Astrocyte (in vitro differentiated cells and primary cell): ENCODE measurements at regions not wholly inside any gene's neighbourhood (a gene's known extent, or its start where the extent isn't known, plus 50 kb on each side); places are given as distances from the start of the nearest gene placed in this dataset.

Source experiments
- DNase-seq: peaks from one replicate; pipeline ENCODE4 v3.0.0-alpha.2; 2010; ENCODE audit warnings: low read depth
- FAIRE-seq: peaks from 2 replicates; lab custom pipeline; 2011; peaks lifted over from hg19 to GRCh38; lab: Jason Lieb, UNC
- H2AFZ ChIP-seq: 2 replicates; pipeline ENCODE4 v1.6.0; 2012; ENCODE audit warnings: low read depth, low read length, inconsistent platforms
- H3K27ac ChIP-seq: 2 replicates; pipeline ENCODE4 v1.5.1; 2011; ENCODE audit warnings: low read depth, low read length, inconsistent platforms
- H3K27me3 ChIP-seq: 2 replicates; pipeline ENCODE4 v1.6.0; 2011; ENCODE audit warnings: low read length, inconsistent platforms; ENCODE audit not compliant: insufficient read depth
- H3K36me3 ChIP-seq: 2 replicates; pipeline ENCODE4 v1.5.1; 2011; ENCODE audit warnings: low read length, inconsistent platforms; ENCODE audit not compliant: insufficient read depth
- H3K4me1 ChIP-seq: 2 replicates; pipeline ENCODE4 v1.5.1; 2011; ENCODE audit warnings: low read length, inconsistent platforms; ENCODE audit not compliant: insufficient read depth
- H3K4me2 ChIP-seq: 2 replicates; pipeline ENCODE4 v1.6.0; 2012; ENCODE audit warnings: low read length, inconsistent platforms
- H3K4me3 ChIP-seq: 2 replicates; pipeline ENCODE4 v1.5.1; 2011; ENCODE audit warnings: low read depth, mild to moderate bottlenecking, low read length, inconsistent platforms; ENCODE audit not compliant: insufficient read depth
- H3K79me2 ChIP-seq: 2 replicates; pipeline ENCODE4 v1.6.0; 2012; ENCODE audit warnings: mild to moderate bottlenecking, low read length, inconsistent platforms; ENCODE audit not compliant: insufficient read depth
- H3K9ac ChIP-seq: 2 replicates; pipeline ENCODE4 v1.6.0; 2012; ENCODE audit warnings: mild to moderate bottlenecking, low read length, inconsistent platforms
- H3K9me3 ChIP-seq: 2 replicates; pipeline ENCODE4 v1.5.1; 2012; ENCODE audit warnings: low read depth, mild to moderate bottlenecking, low read length, inconsistent platforms; ENCODE audit not compliant: insufficient read depth
- H4K20me1 ChIP-seq: 2 replicates; pipeline ENCODE4 v1.6.0; 2012; ENCODE audit warnings: low read length, inconsistent platforms; ENCODE audit not compliant: insufficient read depth
- H3K27ac Mint-ChIP-seq: one replicate; pipeline ENCODE4 v1.8.0; 2021; ENCODE audit warnings: mild to moderate bottlenecking, mixed read lengths; ENCODE audit not compliant: unreplicated experiment
- H3K27me3 Mint-ChIP-seq: one replicate; pipeline ENCODE4 v1.8.0; 2021; ENCODE audit warnings: low read depth, mixed read lengths; ENCODE audit not compliant: unreplicated experiment
- H3K36me3 Mint-ChIP-seq: one replicate; pipeline ENCODE4 v1.8.0; 2021; ENCODE audit warnings: low read depth, mixed read lengths; ENCODE audit not compliant: unreplicated experiment
- H3K4me1 Mint-ChIP-seq: one replicate; pipeline ENCODE4 v1.8.0; 2021; ENCODE audit warnings: low read depth, mixed read lengths; ENCODE audit not compliant: unreplicated experiment
- H3K4me3 Mint-ChIP-seq: one replicate; pipeline ENCODE4 v1.8.0; 2021; ENCODE audit warnings: mild to moderate bottlenecking, moderate library complexity, mixed read lengths; ENCODE audit not compliant: unreplicated experiment
- H3K9me3 Mint-ChIP-seq: one replicate; pipeline ENCODE4 v1.8.0; 2021; ENCODE audit warnings: mild to moderate bottlenecking, mixed read lengths; ENCODE audit not compliant: unreplicated experiment
- EZH2 ChIP-seq: IDR thresholded peaks from 2 replicates; pipeline ENCODE4 v1.6.1; 2012; ENCODE audit warnings: mild to moderate bottlenecking, low read length, inconsistent platforms; ENCODE audit not compliant: insufficient read depth
- TF ChIP-seq, protein P1 (sequence below): IDR thresholded peaks from 2 replicates; pipeline ENCODE4 v1.5.1; 2011; ENCODE audit warnings: low read depth, mild to moderate bottlenecking, inconsistent platforms, low read length, moderate library complexity; ENCODE audit not compliant: insufficient read depth

DNA sequence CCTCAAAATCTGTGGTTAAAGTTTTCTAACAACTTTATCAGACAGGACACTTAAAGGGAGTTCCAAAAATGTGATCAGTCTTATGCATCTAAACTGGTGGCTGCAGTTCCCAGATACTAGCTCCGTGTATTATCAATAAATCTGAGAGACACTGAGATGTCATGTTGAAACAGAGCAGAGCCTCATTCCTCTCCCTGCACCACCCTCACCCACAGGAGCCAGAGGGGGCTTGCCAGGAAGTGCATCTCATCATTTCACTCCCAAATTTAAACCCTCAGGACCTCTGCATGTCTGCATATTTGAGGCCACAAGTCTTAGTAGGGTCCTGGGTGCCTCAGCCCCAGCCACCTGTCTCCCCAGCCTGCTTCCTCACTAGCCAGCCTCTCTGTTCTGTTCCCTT lies 167.4 kb upstream of the NTM start:
- Histone ChIP-seq H3K4me2 (no peak overlapping the region), H3K9me3 (no peaks in the 10 kb centered on the region), H3K4me3 (no peak overlapping the region), H3K9ac (no peak overlapping the region), H3K36me3 (no peaks in the 10 kb centered on the region), H3K79me2 (no peaks in the 10 kb centered on the region), H3K27me3 (no peaks in the 10 kb centered on the region), H2AFZ (no peak overlapping the region), H4K20me1 (no peaks in the 10 kb centered on the region), H3K27ac (no peak overlapping the region), H3K4me1 (no peaks in the 10 kb centered on the region)
- TF ChIP-seq, protein P1, sequence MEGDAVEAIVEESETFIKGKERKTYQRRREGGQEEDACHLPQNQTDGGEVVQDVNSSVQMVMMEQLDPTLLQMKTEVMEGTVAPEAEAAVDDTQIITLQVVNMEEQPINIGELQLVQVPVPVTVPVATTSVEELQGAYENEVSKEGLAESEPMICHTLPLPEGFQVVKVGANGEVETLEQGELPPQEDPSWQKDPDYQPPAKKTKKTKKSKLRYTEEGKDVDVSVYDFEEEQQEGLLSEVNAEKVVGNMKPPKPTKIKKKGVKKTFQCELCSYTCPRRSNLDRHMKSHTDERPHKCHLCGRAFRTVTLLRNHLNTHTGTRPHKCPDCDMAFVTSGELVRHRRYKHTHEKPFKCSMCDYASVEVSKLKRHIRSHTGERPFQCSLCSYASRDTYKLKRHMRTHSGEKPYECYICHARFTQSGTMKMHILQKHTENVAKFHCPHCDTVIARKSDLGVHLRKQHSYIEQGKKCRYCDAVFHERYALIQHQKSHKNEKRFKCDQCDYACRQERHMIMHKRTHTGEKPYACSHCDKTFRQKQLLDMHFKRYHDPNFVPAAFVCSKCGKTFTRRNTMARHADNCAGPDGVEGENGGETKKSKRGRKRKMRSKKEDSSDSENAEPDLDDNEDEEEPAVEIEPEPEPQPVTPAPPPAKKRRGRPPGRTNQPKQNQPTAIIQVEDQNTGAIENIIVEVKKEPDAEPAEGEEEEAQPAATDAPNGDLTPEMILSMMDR, result no peak
- TF ChIP-seq EZH2, result no peak
- H3K36me3 Mint-ChIP-seq, result peaks cover 2% of the 10 kb centered on the region
- FAIRE-seq (no peak), DNase-seq (no peak)
- peaks cover 8% of the 10 kb centered on the region for H3K9me3 Mint-ChIP-seq
- no peak overlapping the region for H3K4me3 Mint-ChIP-seq
- no peak overlapping the region for H3K27ac Mint-ChIP-seq
- peaks cover 18% of the 10 kb centered on the region for H3K27me3 Mint-ChIP-seq
- H3K4me1 Mint-ChIP-seq, result peaks cover 14% of the 10 kb centered on the region

GRCh38 chr11:131204282-131204681 lies 166.1 kb upstream of the NTM start:
- Mint-ChIP-seq H3K4me1 (peaks cover 14% of the 10 kb centered on the region), H3K9me3 (peaks cover 8% of the 10 kb centered on the region), H3K27ac (no peak overlapping the region), H3K4me3 (no peak overlapping the region), H3K36me3 (peaks cover 2% of the 10 kb centered on the region), H3K27me3 (peaks cover 19% of the 10 kb centered on the region)
- H3K27ac ChIP-seq, result no peak overlapping the region
- no peaks in the 10 kb centered on the region for H3K36me3 ChIP-seq
- TF ChIP-seq, protein P1, result no peak
- no peak for TF ChIP-seq EZH2
- H3K4me1 ChIP-seq, result no peaks in the 10 kb centered on the region
- no peaks in the 10 kb centered on the region for H3K79me2 ChIP-seq
- H4K20me1 ChIP-seq, result no peaks in the 10 kb centered on the region
- DNase-seq (no peak), FAIRE-seq (no peak)
- H3K4me3 ChIP-seq, result no peak overlapping the region
- no peak overlapping the region for H3K4me2 ChIP-seq
- no peaks in the 10 kb centered on the region for H3K9me3 ChIP-seq
- H3K9ac ChIP-seq, result no peak overlapping the region
- H2AFZ ChIP-seq, result no peak overlapping the region
- no peaks in the 10 kb centered on the region for H3K27me3 ChIP-seq

DNA sequence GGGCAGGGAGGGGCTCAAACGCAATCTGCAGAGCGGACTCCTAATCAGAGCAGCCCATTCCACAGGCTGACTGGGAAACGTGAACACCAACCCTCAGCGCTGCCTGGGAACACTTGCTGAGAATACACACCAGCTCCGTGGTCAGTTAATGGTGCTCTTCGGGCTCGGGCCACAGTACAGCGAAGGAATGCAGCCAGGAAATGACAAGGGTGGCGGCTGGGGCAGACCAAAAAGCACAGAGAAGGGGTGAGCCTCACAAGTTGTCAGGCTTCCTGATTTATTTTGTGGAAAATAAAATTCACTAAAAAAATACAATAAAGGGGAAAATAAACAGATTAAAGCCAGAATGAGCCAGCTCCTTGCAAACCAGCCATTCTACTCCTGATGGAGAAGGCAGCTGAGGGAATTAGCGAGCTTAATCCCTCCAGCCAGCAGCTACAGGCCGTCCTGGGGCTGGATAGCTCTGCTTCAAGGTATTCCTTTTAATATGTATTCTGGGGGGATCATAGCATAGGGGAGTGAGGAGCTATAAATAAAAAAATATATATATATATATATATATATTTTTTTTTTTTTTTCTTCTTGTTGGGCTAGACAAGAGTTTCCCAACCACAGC lies 165.5 kb upstream of the NTM start:
- TF ChIP-seq, protein P1, result no peak
- TF ChIP-seq EZH2, result no peak
- no peak overlapping the region for H3K27ac Mint-ChIP-seq
- Histone ChIP-seq H3K36me3 (no peaks in the 10 kb centered on the region), H3K79me2 (no peaks in the 10 kb centered on the region), H3K4me2 (no peak overlapping the region), H3K9me3 (no peaks in the 10 kb centered on the region), H3K4me3 (no peak overlapping the region), H3K27me3 (no peaks in the 10 kb centered on the region), H2AFZ (no peak overlapping the region), H3K9ac (no peak overlapping the region), H3K4me1 (no peaks in the 10 kb centered on the region), H3K27ac (no peak overlapping the region), H4K20me1 (no peaks in the 10 kb centered on the region)
- H3K4me3 Mint-ChIP-seq, result no peak overlapping the region
- peaks cover 19% of the 10 kb centered on the region for H3K27me3 Mint-ChIP-seq
- DNase-seq (no peak), FAIRE-seq (no peak)
- H3K9me3 Mint-ChIP-seq, result peaks cover 6% of the 10 kb centered on the region
- H3K4me1 Mint-ChIP-seq, result peaks cover 14% of the 10 kb centered on the region
- H3K36me3 Mint-ChIP-seq, result peaks cover 2% of the 10 kb centered on the region
